ENCODE measurements at regions not wholly inside any gene's neighbourhood (a gene's known extent, or its start where the extent isn't known, plus 50 kb on each side); places are given as distances from the start of the nearest gene placed in this dataset.

GRCh38 chr5:77909237-77909636 is 133.1 kb upstream of the TBCA start:
- WGBS, 2 donors, result 86 to 88% methylated on average over 2 of the region's 2 CpGs
- peaks cover 0 to 49% (median 26%) of the 10 kb centered on the region in 7 donors for H3K27me3 ChIP-seq
- no peak overlapping the region for H3K27ac ChIP-seq
- H3K9me3 ChIP-seq, result no peaks in the 10 kb centered on the region
- H3K4me3 ChIP-seq, result no peak overlapping the region
- TF ChIP-seq CTCF (IDR thresholded peaks at IDR 0.05), result no peak
- DNase-seq (no peak), ATAC-seq (no peak)
- H3K4me1 ChIP-seq, result no peaks in the 10 kb centered on the region
- intact Hi-C loops (cut with DNase I), result no loop called here
- H3K36me3 ChIP-seq, result no peaks in the 10 kb centered on the region

- Histone ChIP-seq H3K27ac (no peak overlapping the region), H3K27me3 (peaks cover 0 to 44% (median 25%) of the 10 kb centered on the region in 7 donors), H3K9me3 (no peaks in the 10 kb centered on the region), H3K36me3 (no peaks in the 10 kb centered on the region), H3K4me1 (no peaks in the 10 kb centered on the region), H3K4me3 (no peak overlapping the region)
- no peak for DNase-seq
- WGBS, 2 donors, result 90 to 92% methylated on average over 3 of the region's 3 CpGs
- TF ChIP-seq CTCF (IDR thresholded peaks at IDR 0.05), result no peak
- intact Hi-C loops (cut with DNase I), result no loop called here
- ATAC-seq, result no peak
Observed at GRCh38 chr5:77908787-77909186, 132.6 kb upstream of the TBCA start.

- peaks cover 0 to 34% (median 17%) of the 10 kb centered on the region in 7 donors for H3K27me3 ChIP-seq
- ATAC-seq, result no peak
- H3K4me3 ChIP-seq, result no peak overlapping the region
- intact Hi-C loops (cut with DNase I), result no loop called here
- DNase-seq, result no peak
- no peak overlapping the region for H3K27ac ChIP-seq
- 92 to 97% methylated on average over 2 of the region's 2 CpGs for WGBS, 2 donors
- no peaks in the 10 kb centered on the region for H3K9me3 ChIP-seq
- H3K4me1 ChIP-seq, result no peaks in the 10 kb centered on the region
- no peaks in the 10 kb centered on the region for H3K36me3 ChIP-seq
- no peak for TF ChIP-seq CTCF (IDR thresholded peaks at IDR 0.05)
Observed at GRCh38 chr5:77907786-77908185, 131.6 kb upstream of the TBCA start.

- DNase-seq (no peak), ATAC-seq (no peak)
- Histone ChIP-seq H3K4me3 (no peak overlapping the region), H3K9me3 (no peaks in the 10 kb centered on the region), H3K27ac (no peak overlapping the region), H3K27me3 (peaks cover 0 to 26% (median 8%) of the 10 kb centered on the region in 7 donors), H3K36me3 (no peaks in the 10 kb centered on the region), H3K4me1 (no peaks in the 10 kb centered on the region)
- TF ChIP-seq CTCF (IDR thresholded peaks at IDR 0.05), result no peak
- 80 to 82% methylated on average over 8 of the region's 8 CpGs for WGBS, 2 donors
- intact Hi-C loops (cut with DNase I), result no loop called here
Observed at GRCh38 chr5:77906806-77907205, 130.7 kb upstream of the TBCA start.
